ENCODE measurements at regions not wholly inside any gene's neighbourhood (a gene's known extent, or its start where the extent isn't known, plus 50 kb on each side); places are given as distances from the start of the nearest gene placed in this dataset.

DNA sequence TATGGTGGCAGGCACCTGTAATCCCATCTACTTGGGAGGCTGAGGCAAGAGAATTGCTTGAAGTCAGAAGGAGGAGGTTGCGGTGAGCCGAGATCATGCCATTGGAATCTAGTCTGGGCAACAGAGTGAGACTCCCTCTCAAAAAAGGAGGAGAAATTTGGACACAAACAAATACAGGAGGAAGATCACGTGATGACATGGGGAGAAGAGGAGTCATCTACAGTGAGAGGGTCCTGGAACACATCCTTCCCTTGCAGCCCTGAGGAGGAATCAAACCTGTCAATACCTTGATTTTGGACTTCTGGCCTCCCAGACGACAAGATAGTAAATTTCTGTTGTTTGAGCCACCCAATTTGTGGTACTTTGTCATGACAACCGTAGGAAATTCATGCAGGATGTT, 671.9 kb upstream of the EEF2KMT start:
- TF ChIP-seq, protein P1, sequence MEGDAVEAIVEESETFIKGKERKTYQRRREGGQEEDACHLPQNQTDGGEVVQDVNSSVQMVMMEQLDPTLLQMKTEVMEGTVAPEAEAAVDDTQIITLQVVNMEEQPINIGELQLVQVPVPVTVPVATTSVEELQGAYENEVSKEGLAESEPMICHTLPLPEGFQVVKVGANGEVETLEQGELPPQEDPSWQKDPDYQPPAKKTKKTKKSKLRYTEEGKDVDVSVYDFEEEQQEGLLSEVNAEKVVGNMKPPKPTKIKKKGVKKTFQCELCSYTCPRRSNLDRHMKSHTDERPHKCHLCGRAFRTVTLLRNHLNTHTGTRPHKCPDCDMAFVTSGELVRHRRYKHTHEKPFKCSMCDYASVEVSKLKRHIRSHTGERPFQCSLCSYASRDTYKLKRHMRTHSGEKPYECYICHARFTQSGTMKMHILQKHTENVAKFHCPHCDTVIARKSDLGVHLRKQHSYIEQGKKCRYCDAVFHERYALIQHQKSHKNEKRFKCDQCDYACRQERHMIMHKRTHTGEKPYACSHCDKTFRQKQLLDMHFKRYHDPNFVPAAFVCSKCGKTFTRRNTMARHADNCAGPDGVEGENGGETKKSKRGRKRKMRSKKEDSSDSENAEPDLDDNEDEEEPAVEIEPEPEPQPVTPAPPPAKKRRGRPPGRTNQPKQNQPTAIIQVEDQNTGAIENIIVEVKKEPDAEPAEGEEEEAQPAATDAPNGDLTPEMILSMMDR (IDR thresholded peaks at IDR 0.05 in 4 of 5, conservative IDR thresholded peaks at IDR 0.05 in 1 of 5): no peak
- TF ChIP-seq POLR2A (IDR thresholded peaks at IDR 0.05): no peak
